ENCODE measurements at regions not wholly inside any gene's neighbourhood (a gene's known extent, or its start where the extent isn't known, plus 50 kb on each side); places are given as distances from the start of the nearest gene placed in this dataset.
"Not testable (repeated sequence)": the region's sequence is repeated elsewhere in the genome, so short reads cannot be mapped to it uniquely, and the experiment has no call there.

GRCh38 chr2:113342650-113343049 lies 63.9 kb upstream of the PAX8 start (continued):
- TF ChIP-seq USF2 (IDR thresholded peaks at IDR 0.05; ENCODE audit: low read length) (no peak), CBX5 (IDR thresholded peaks at IDR 0.05; ENCODE audit: low read depth, low read length) (no peak), EZH2 (IDR thresholded peaks at IDR 0.05; ENCODE audit: low read depth, low read length, severe bottlenecking) (no peak), GABPA (IDR thresholded peaks at IDR 0.05; ENCODE audit: borderline replicate concordance, insufficient read depth, low read length) (no peak), MAFK (IDR thresholded peaks at IDR 0.05; ENCODE audit: low read depth, low read length) (no peak), BRCA1 (IDR thresholded peaks at IDR 0.05; ENCODE audit: low read depth, low read length) (no peak)
- TF ChIP-seq, protein P1, sequence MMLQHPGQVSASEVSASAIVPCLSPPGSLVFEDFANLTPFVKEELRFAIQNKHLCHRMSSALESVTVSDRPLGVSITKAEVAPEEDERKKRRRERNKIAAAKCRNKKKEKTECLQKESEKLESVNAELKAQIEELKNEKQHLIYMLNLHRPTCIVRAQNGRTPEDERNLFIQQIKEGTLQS (IDR thresholded peaks at IDR 0.05; ENCODE audit: insufficient read depth, low read depth, low read length) = no peak

DNA sequence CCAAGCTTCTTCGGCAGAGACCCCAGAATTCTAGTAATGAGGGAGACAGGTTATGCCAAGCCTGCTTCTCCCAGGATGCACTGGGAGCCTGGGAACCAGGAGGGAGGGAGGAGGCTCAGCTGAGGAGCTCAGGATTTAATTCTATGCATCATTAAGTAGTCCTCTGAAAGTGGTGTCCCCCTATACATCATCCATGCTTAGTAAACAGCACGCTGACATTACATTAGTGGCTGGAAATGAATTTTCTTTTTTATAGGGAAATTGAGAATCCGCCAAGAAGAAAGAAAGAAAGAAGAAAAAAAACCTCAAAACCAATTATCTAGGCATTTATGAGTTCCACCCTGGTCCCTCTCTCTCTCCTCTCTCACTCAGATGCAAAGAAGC lies 63.1 kb upstream of the PAX8 start:
- H3K79me2 ChIP-seq (ENCODE audit: control insufficient read depth in 1 of 2, insufficient read depth in 2 of 2, low read length in 2 of 2); DNase-seq (ENCODE audit: low read depth in 1 of 2, low spot score in 2 of 2); POLR2A ChIA-PET (ENCODE audit: partially characterized antibody); H3K36me3 ChIP-seq (ENCODE audit: control insufficient read depth in 2 of 4, insufficient read depth in 4 of 4, low read length in 3 of 4); H3K27me3 ChIP-seq (replicated peaks in 1 of 4; ENCODE audit: control insufficient read depth in 3 of 4, extremely low read depth in 1 of 4, insufficient read depth in 3 of 4, low read length in 3 of 4); H3K4me1 ChIP-seq (replicated peaks in 1 of 4; ENCODE audit: control insufficient read depth in 3 of 4, insufficient read depth in 4 of 4, low read length in 3 of 4); H4K5ac ChIP-seq (ENCODE audit: insufficient read length, low read depth, low read length); H3K23me2 ChIP-seq (ENCODE audit: low read depth, low read length); H2BK20ac ChIP-seq (ENCODE audit: low read length); H3K18ac ChIP-seq (ENCODE audit: extremely low read depth, low read length); H2AK5ac ChIP-seq (ENCODE audit: low read depth, low read length); H4K91ac ChIP-seq (replicated peaks; ENCODE audit: insufficient read length, low read length); H3K14ac ChIP-seq (ENCODE audit: insufficient read length); H3K79me1 ChIP-seq (ENCODE audit: low read depth, low read length); H3K27ac ChIP-seq (ENCODE audit: low read depth, low read length); H2AFZ ChIP-seq (ENCODE audit: low read length); H3K4me3 ChIP-seq (ENCODE audit: extremely low read depth in 1 of 4, insufficient read depth in 2 of 4, low read depth in 3 of 4, low read length in 4 of 4); H3K4me2 ChIP-seq (ENCODE audit: insufficient read depth in 1 of 2, low read depth in 2 of 2, low read length in 2 of 2); H3K9ac ChIP-seq (replicated peaks in 1 of 4; ENCODE audit: extremely low read depth in 1 of 4, low read depth in 3 of 4, low read length in 3 of 4); H3K4ac ChIP-seq (replicated peaks; ENCODE audit: insufficient read length, low read depth, low read length); H3K9me3 ChIP-seq (ENCODE audit: insufficient read depth in 2 of 2, low read depth in 1 of 2, low read length in 1 of 2); H4K20me1 ChIP-seq (replicated peaks in 1 of 2; ENCODE audit: control insufficient read depth in 1 of 2, insufficient read depth in 2 of 2, low read length in 2 of 2); H4K8ac ChIP-seq (ENCODE audit: extremely low read depth, insufficient read depth, low read length); H2BK15ac ChIP-seq (ENCODE audit: low read length); H2BK12ac ChIP-seq (ENCODE audit: low read depth, low read length); H3K56ac ChIP-seq (replicated peaks; ENCODE audit: insufficient read length, low read depth, low read length); H3K23ac ChIP-seq (ENCODE audit: insufficient read length); FAIRE-seq; H2BK120ac ChIP-seq (replicated peaks; ENCODE audit: low read depth, low read length); H2BK5ac ChIP-seq (ENCODE audit: low read depth, low read length): not testable (repeated sequence)
- WGBS, 2 experiments (ENCODE audit: extremely low coverage in 1 of 2, insufficient coverage in 1 of 2, insufficient read length in 1 of 2, insufficient replicate concordance in 2 of 2, low coverage in 1 of 2, low lambda C conversion rate in 2 of 2, missing lambda C conversion rate in 1 of 2) = 88% methylated on average over 3 of the region's 3 CpGs; no CpG with 5 or more reads in 1 of the 2 experiments
- CTCF ChIA-PET (ENCODE audit: partially characterized antibody) = interaction anchor here (1.2 kb wide), 1 partner anchor 29 kb away, joined by 3 read pairs; no protein-coding TSS in a partner anchor
